NCI-H146 treated with DMSO at 0.1 percent for 48 hours (cell line): ENCODE measurements at regions not wholly inside any gene's neighbourhood (a gene's known extent, or its start where the extent isn't known, plus 50 kb on each side); places are given as distances from the start of the nearest gene placed in this dataset.
"Not testable (repeated sequence)": the region's sequence is repeated elsewhere in the genome, so short reads cannot be mapped to it uniquely, and the experiment has no call there.

Experiments
- DNase-seq: peaks from one replicate; lab custom pipeline; 2025; ENCODE audit not compliant: unreplicated experiment; lab: John Stamatoyannopoulos, UW

DNA sequence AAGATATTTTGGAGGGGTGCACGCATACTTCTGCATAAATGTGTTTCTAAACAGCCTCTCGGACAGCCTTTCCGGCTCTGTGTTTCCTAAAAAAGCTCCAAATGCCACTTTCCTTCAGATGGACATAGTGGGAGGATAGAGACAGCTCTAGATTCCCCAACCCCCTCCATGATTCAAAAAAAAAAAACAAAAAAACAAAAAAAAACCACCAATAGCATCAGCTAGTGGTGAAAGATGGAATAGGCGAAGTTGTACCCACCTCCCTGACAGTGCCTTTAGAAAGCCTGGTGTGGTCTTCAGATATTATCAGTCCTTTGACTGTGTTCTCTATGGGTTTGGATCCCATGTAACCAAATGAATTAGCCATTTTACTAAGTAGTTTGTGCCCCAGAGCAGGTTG is 94.1 kb downstream of the PHETA1 start:
- no peak for DNase-seq

- no peak for DNase-seq
These were observed 97.0 kb downstream of the PHETA1 start for GRCh38 chr12:111271674-111272418.

DNA sequence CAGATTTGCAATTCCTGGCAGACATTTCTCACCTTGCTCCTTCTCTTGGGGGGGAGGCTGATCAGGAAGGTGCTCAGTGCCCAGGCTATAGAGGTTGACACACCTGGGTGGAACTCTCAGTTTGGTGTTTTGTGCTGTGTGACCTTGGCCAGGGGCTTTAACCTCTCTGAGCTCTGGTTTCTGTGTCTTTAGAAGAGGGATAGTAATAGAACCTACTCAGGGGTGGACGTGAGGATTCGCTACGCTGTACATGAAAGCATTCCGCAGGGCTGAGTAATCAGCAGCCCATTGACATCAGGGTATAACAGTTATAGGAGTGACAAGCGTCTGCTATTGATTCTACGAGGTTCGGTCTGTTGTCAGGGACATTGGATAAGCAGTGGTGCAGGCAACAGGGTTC is 98.1 kb downstream of the PHETA1 start:
- DNase-seq = no peak

DNA sequence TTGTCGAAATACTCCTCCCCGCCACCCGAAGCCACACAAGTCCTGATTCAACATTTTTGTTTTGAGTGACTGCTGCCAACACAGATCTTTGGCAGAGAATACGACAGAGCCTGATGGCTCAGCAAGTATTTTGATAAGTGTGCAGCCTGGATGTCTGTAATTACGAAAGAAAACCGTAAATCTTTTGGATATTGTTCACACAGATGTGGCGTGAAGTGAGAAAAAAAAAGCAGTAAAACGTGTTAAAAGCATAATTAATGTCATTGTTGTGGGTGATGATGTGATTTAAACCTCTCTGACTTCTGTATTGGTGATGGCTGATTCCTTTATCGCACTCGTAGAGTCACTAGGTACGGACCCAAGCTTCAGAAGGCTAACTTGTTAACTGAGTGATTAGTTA is 98.7 kb downstream of the PHETA1 start:
- DNase-seq = no peak

- no peak for DNase-seq
These were observed 99.2 kb downstream of the PHETA1 start for GRCh38 chr12:111269718-111270117.

GRCh38 chr12:111268738-111269572 is 99.9 kb downstream of the PHETA1 start:
- DNase-seq = no peak

GRCh38 chr12:111267144-111267543 is 101.8 kb downstream of the PHETA1 start:
- no peak for DNase-seq

DNA sequence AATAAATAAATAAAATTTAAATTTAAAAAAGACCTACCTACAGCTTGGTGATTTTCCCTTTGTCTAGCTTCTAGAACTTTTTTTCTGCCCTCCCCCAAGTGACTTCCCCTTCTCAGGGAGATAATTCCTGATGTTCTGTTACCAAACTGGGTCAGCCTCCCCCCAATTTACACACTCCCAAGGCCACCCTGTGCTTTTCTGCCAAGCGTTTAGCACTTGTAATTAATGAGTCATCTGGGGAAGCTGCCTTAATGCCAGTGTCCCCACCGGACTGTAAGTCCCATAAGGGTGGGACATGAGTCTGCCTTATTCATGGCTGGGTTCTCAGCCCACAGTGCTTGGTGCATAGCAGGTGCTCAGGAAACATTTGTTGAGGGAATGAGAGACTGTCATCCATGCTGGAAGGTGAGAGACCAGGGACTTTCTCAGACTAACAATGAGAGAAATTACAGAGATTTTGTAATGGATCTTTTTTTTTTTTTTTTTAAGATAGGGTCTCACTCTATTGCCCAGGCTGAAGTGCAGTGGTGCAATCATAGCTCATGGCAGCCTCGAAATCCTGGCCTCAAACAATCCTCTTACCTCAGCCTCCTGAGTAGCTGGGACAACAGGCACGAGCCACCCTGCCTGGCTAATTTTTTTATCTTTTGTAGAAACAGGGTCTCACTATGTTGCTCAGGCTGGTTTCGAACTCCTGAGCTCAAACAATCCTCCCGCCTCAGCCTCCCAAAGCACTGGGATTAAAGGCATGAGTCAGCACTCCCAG is 106.8 kb downstream of the PHETA1 start:
- no peak for DNase-seq

DNA sequence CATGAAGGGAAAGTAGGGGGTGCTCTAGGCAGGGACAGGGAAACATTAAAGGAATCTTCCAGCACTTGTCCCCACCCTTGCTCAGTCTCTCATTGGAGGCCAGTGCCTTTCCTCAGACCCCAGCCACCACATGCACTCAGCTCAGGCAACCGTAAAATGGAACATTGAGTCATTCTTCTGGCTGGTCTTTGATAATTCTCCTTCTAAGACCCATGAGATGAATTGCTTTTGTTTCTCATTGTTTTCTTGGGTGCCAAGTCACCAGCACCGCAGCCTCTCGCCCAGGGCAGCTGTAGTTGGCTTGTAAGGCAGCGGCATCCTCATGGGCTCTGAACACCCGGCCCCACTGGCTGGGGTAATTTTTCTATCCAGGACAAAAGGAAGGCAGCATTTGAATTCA is 108.2 kb downstream of the PHETA1 start:
- no peak for DNase-seq

DNA sequence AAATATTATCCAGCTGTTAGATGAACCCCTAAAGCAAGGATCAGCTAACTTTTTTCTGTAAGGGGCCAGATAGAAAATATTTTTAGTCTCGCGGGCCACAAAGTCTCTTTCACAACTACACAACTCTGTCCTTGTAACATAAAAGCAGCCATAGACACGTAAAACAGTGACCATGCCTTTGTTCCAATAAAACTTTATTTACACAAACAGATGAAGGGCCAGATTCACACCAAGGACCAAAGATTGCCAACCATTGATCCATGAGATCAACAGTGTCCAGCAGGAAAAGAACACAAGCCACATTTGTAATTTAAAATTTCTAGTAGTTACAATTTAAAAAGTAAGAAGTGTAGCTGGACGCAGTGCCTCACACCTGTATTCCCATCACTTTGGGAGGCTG is 109.7 kb downstream of the PHETA1 start:
- DNase-seq = no peak

- DNase-seq = not testable (repeated sequence)
These were observed 110.8 kb downstream of the PHETA1 start for GRCh38 chr12:111258081-111258480.

- no peak for DNase-seq
These were observed 111.4 kb downstream of the PHETA1 start for GRCh38 chr12:111257435-111257902.

DNA sequence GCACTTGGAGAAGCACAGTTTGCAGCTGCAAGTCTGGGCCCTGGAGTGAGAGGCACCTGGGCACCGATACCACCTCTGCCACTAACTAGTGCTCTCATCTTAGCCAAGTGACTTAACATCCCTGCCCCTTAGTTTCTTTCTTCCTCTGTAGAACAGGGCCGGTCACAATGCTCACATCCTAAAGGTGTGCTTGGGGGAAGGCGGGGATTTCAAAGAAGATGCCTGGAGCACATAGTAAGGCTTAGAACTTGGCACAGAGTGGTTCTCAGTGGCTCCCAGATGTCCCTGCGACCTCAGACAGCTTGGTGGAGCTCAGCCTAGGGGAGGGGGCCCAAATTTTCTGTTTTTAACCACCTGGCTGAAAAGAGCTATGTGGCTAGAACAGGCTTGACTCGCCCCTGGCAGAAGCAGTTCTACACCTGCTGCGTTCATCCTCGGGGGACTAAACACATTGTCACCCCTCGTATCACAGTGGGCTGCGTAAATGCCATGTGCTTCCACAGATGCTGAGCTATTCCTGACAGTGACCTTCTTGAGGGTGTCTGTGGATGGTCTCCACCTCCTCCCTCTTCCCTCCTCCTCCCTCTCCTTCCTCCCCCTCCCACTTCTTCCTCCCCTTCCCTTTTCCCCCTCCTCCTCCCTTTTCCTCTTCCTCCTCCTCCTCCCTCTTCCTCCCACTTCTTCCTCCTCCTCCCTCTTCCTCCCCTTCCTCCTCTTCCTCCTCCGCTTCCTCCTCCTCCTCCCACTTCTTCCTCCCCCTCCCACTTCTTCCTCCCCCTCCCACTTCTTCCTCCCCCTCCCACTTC is 112.1 kb downstream of the PHETA1 start:
- no peak for DNase-seq

DNA sequence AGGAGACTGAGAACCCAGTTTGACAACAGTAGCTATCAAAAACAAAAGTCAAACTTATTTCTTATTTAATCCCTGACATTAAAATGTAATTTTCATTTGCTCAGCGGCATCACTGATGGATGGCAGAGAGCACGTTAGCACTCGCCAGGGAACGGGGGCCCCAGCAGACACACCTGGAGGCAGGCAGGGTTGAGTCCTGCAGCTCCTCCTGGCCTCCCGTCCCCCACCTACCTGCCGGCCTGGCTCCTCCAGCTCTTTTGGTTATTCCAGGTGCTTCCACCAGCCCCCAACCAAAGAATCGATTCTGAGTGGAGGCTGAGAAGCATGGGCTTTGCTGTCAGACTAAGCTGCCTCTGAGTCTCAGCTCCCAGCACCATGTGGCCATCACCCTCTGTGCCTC is 113.6 kb downstream of the PHETA1 start:
- DNase-seq = no peak

- DNase-seq = no peak
These were observed 114.8 kb downstream of the PHETA1 start for GRCh38 chr12:111254106-111254505.

GRCh38 chr12:111253213-111253612 is 115.7 kb downstream of the PHETA1 start:
- DNase-seq = no peak

DNA sequence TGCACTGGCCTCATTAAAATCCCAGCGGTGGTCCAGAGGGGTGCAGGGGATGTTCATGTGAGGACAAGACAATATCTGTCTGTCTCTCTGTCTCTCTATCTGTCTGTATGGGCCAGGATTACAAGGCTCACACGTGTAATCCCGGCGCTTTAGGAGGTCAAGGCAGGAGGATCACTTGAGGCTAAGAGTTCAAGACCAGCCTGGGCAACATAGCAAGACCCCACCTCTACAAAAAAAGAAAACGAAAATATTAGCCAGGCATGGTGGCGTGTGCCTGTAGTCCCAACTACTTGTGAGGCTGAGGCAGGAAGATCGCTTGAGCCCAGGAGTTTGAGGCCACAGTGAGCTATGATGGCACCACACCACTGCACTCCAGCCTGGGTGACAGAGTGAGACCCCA is 117.1 kb downstream of the PHETA1 start:
- DNase-seq = no peak

DNA sequence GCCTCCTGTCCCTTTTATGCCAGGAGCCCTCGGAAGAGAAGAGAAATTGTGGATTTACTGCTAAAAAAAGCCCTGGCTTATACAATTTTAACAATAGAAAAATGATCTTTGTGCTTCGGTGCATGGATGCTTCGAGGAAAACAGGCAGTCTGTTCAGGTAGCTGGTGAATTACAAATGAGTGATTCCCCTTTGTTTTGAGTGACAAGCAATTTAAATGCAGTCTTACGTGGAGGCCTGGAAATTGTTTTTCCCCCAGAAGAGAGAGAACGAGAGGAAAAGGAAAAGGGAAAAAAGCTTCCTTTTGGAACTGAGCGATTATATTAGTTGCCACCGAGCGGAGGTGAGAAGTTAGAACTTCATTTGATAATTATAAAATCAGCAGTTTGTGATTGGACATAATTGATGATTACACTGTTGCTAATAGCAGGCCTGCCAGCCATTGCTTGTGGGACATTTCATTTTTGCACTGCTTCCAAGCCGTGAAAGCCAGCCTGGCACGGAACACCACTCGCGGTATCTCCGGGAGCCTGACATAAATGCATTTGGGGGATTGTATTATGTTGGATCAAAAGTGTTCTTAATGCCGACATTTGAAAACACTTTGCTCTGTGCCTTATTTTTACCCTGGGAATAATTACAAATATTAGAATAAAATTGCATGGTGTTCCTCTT is 117.7 kb downstream of the PHETA1 start:
- no peak for DNase-seq

DNA sequence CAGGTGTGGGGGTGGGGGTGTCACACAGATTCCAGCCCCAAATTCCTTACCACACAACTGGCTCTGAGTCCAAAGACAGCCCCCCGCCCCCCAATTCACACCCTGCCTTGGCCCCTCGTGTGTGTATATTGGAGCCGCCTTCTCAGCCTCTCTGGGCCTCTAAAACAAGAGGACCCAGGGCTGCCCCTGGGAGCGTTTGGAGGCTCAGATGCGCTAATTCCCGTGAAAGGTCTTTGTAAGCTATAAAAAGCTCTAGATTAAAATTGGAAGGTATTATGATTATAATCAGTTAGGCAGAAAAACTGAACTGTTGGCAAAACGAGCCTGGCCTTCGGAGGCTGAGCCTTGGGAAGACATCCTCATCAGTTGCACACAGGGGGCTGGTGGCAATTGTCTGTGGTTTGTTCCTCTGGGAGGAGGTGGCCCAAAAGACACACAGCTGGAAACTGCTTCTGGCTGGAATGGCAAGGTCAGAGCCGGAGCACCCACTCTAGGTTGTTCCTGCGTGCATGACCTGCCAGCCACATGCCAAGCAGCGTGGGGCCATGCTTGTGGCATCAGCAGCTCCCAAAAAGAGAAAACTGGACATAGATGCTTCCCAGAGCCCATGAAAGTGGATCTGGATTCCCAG is 118.5 kb downstream of the PHETA1 start:
- DNase-seq = no peak

GRCh38 chr12:111249757-111250156 is 119.1 kb downstream of the PHETA1 start:
- DNase-seq = no peak
